CD4-positive, alpha-beta T cell treated with Interleukin-6 at 100 ng/mL for 8 hours (primary cell): ENCODE measurements at regions not wholly inside any gene's neighbourhood (a gene's known extent, or its start where the extent isn't known, plus 50 kb on each side); places are given as distances from the start of the nearest gene placed in this dataset.
"Not testable (repeated sequence)": the region's sequence is repeated elsewhere in the genome, so short reads cannot be mapped to it uniquely, and the experiment has no call there.

Source experiments
- DNase-seq: peaks from one replicate; pipeline ENCODE4 v3.0.0-alpha.2; 2020; ENCODE audit warnings: mixed read lengths, low spot score

GRCh38 chr13:80946008-80946802 is 605.3 kb upstream of the SPRY2 start:
- no peak for DNase-seq

DNA sequence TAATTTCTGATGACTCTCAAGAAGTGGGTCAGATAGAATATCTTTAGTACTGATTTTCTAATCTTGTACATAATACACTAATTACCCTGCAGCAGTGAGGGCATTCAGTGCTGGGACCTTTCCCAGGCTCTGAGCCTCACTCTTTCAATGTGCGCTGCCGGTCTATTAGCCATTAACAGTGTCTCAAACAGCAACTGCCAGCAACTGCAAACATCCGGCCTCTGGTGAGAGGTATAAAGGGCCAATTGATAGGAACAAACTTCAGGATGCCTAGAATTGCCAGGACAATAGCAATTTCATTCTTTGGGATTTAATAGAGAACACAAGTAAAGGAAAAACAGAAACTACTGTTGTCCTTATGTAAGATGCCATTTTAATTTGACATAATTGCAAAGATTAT is 604.4 kb upstream of the SPRY2 start:
- no peak for DNase-seq

GRCh38 chr13:80939581-80939980 is 598.7 kb upstream of the SPRY2 start:
- no peak for DNase-seq

DNA sequence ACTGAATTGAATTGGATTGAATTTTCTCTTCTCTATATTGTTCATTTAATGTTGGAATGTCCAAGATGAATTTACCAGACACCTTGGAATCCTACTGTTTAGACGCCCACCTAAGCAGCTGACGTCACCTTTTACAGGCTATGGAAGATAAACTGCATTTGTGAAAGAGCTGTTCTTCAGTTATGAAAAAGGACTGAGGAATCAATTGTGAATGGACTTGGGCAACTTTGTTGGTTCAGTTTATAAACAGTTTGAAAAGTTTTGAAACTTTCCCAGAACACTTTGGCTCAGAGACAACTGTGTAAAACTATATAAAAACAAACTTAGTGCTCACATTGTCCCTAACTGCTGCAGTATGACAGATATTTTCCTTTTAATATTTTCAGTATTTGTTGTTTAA is 590.8 kb upstream of the SPRY2 start:
- no peak for DNase-seq

GRCh38 chr13:80931118-80931517 is 590.2 kb upstream of the SPRY2 start:
- no peak for DNase-seq

DNA sequence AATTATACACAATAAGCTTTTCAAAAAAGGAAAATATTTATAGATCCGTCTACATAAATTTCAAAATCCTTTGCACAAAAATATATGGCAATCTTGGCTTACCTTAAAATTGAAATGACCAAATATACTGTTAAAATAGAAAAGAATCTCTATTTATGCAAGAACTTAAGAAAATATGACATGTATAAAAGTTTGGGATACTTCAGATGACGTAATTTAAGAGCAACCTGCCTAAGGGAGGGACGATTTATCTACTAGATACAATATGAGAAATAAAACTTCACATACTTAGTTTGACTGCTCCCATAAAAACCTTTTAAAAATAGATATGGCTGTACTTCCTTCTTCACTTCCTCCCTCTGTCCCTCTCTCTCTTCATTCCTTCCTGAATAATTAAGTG is 587.3 kb upstream of the SPRY2 start:
- DNase-seq: no peak

DNA sequence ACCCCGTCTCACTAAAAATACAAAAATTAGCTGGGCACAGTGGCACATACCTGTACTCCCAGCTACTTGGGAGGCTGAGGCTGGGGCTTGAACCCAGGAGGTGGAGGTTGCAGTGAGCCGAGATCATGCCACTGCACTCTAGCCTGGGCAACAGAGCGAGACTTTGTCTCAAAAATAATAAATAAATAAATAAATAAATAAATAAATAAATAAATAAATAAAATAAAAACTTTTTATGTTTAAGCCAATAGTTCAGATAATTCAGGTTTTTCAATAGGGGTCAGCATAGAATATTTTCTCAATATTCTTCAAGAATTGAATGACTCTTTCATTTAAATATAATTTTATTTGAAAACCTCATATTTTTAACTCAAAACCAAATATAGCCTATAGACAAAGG is 585.1 kb upstream of the SPRY2 start:
- DNase-seq: not testable (repeated sequence)

- DNase-seq: no peak
Measured at GRCh38 chr13:80924596-80924995, 583.7 kb upstream of the SPRY2 start.

- no peak for DNase-seq
Measured at GRCh38 chr13:80923907-80924306, 583.0 kb upstream of the SPRY2 start.

DNA sequence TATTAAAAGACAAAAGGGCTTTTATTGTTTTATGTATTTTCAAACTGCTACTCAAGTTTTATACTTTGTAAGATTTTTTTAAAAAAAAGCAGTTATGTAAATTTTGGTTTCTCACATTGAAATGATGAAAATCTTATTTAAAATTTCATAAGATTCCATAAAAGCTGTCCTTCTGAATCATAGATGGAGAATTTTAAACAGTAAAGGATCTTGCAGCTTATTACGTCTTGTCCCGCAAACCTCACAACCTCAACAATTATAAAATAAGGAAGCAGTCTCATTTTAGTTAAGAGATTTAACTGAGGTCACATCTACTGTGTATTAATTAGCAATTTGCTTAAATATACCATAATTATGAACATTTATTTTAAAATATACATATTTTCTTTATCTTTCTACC is 581.0 kb upstream of the SPRY2 start:
- DNase-seq: no peak

DNA sequence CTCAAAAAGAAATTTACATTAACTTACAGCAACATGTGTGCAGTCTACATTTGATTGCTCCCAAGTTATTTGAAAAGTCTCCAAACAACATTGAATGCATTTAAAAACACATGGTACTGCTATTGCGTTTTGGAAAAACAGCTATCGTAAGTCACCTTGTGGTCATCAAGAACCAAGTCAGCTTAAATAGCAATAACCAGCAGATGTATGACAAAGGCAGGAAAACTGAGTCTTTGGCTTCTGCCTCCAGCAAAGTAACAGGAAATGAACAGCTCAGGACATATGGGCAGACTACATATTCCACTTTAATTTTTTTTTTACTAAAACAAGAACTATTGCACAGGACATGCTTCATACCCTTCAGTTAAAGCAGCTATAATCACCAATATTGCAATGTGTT is 580.6 kb upstream of the SPRY2 start:
- no peak for DNase-seq

- DNase-seq: no peak
Measured at GRCh38 chr13:80906860-80907259, 565.9 kb upstream of the SPRY2 start.

GRCh38 chr13:80904386-80904785 is 563.5 kb upstream of the SPRY2 start:
- DNase-seq: no peak

DNA sequence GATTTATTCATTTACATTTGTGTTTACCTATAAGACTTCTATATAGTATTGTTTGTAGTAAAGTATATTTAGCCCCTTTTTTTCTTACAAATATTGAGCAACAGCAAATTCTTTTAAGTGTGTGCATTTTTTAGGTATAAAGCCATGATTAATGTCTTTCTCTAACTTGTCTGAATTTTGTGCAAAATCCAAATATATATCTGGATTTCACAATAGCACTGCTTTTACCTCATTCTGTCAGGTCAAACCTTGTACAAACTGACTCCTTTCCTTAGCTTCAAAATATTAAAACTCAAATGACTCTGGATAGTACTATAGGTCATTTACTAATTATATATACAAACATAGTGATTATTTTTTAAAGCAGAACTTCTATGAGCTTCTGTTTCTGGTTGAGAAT is 563.0 kb upstream of the SPRY2 start:
- no peak for DNase-seq

DNA sequence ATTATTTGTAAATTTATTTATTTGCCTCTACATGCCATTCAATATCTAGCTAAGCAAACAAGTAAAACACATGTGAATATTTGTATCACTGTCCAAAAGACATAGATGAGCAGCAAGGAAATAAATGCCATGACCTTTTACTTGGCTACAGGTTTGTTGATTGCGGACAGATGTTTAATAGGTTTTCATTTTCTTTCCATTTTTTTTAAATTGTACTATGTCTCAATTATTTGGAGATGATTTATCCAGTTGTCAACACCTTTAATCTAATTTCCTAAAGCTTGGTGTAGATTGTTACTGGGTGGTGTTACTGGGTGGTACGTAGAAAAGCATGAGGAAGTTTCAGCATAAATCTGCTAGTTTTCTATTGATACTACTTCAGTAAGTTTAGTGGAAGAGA is 560.6 kb upstream of the SPRY2 start:
- no peak for DNase-seq

GRCh38 chr13:80901111-80901510 is 560.2 kb upstream of the SPRY2 start:
- DNase-seq: no peak

DNA sequence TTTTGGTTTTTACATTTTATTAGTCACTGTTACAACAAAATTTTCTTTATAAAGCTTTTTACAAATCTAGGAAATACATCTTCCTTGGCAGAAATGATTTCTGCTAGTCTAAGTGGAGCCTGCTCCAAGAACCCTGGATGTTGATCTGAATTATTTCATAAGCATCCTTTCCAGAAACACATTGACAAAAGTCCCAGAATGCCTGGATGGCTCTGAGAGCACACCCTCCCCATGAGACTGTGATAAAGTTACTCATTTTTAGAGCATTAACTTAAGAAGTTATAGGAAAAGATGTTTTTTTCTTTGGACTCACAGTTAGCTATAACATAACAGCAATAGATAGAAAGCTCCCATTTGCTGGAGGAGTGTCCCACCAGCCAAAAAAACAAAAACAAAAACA is 559.6 kb upstream of the SPRY2 start:
- DNase-seq: no peak

DNA sequence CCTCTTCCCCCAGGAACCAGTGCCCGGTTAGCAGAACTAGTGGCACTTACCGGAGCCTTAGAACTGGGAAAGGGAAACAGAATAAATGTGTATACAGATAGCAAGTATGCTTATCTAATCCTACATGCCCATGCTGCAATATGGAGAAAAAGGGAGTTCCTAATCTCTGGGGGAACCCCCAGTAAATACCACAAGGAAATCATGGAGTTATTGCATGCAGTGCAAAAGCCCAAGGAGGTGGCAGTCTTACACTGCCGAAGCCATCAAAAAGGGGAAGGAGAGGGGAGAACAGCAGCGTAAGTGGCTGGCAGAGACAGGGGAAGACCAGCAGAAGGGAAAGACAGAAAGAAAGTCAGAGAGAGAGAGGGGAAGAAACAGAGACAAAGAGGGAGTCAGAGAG is 556.7 kb upstream of the SPRY2 start:
- not testable (repeated sequence) for DNase-seq

DNA sequence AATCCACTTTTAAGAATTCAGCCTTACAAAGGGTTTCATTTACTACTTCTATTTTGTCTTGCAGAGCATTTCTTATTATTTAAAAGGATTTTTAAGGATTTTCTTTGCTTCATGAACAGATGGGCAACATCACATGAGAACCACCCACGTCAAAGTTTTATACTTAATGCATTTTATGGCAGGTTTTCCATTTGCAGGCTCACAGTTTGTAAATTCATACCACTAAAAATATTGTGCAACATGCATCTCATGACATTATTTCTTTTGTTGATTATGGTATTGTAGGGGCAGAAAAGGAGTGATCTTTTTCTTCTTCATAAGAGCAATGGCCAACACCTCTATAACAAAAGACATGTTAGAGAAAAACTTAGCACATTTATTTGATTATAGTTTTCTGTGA is 554.0 kb upstream of the SPRY2 start:
- DNase-seq: no peak

DNA sequence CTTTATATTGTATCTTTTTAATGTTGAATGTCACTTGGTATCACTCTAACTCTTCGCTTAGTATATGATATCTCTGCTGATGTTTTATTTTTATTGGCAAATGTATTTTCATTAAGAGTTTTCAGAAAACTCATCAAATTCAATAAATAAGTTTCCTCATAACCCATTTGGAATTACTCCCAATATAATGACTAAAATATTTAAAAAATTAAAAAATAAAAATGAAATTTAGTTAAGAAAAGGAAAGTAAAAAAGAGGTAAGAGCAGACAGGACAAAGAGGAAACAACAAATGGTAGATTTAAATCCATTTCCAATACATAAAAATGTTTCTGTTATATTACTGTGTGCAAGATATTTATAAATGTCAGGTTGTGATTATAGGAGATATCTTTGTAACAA is 548.9 kb upstream of the SPRY2 start:
- no peak for DNase-seq

- DNase-seq: no peak
Measured at GRCh38 chr13:80888390-80888789, 547.5 kb upstream of the SPRY2 start.

- no peak for DNase-seq
Measured at GRCh38 chr13:80884056-80884785, 543.3 kb upstream of the SPRY2 start.

- DNase-seq: no peak
Measured at GRCh38 chr13:80883545-80883944, 542.6 kb upstream of the SPRY2 start.

DNA sequence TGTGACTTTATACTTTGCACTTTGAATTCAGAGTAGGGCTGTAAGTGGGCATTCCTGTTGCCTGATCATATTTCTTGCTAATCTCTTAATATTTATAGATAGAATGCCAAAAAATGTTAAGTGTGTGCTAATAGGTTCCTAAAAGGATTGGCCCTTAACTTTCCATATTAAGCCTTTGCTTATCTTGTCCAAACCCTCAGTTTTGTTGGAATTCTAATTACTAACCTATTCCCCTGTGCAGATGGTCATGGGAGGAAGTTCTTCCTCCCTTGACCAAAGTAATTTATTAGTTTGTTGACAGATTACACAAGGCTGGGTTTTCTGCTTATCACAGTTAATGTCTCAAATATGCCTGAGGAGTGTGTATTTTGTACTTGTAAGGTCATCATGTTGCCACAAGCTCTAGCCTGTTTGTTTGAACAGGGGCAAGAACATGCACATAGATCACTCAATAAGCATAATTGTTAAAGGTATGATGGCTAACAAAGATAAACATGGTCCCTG is 541.1 kb upstream of the SPRY2 start:
- DNase-seq: no peak
